SK-N-SH (cell line): ENCODE measurements at regions not wholly inside any gene's neighbourhood (a gene's known extent, or its start where the extent isn't known, plus 50 kb on each side); places are given as distances from the start of the nearest gene placed in this dataset.

Experiments used
- CTCF ChIA-PET: fragments of 300-600, 350-600 bp; formaldehyde crosslinking; extraction: SDS; loops from one replicate; lab custom pipeline; 2021; lab: Yijun Ruan, JAX
- POLR2A ChIA-PET: fragments of 350-600 bp; sonication (Branson Sonifier 250); formaldehyde crosslinking; extraction: SDS; loops from one replicate; lab custom pipeline; 2020; ENCODE audit warnings: antibody characterized with exemption, inconsistent platforms; lab: Yijun Ruan, JAX
- DNase-seq: peaks from one replicate; pipeline ENCODE4 v3.0.0; 2012
- H2AFZ ChIP-seq: fragments of 200-600 bp; sonication (generic); 2 replicates; pipeline ENCODE4 v1.8.1; 2016; ENCODE audit warnings: antibody characterized with exemption, mild to moderate bottlenecking, low read depth
- H3F3A ChIP-seq: fragments of 200-600 bp; sonication (generic); replicated peaks from 2 replicates; pipeline ENCODE3; 2016; ENCODE audit warnings: antibody characterized with exemption, mild to moderate bottlenecking; ENCODE audit not compliant: insufficient read depth
- H3K27ac ChIP-seq, 2 experiments: fragments of 200-500 bp in 1 of 2; fragments of 200-600 bp in 1 of 2; sonication (Bioruptor generic) in 1 of 2; sonication (generic), shearing (Covaris generic) in 1 of 2; 2 replicates each; pipeline versions ENCODE4 v1.5.1 to v1.6.1; 2014 to 2016; ENCODE audit warnings: low read depth in 2 of 2, inconsistent platforms in 1 of 2, low read length in 1 of 2, mild to moderate bottlenecking in 1 of 2, mixed read lengths in 1 of 2
- H3K27me3 ChIP-seq: fragments of 200-600 bp; sonication (generic), shearing (Covaris generic); 2 replicates; pipeline ENCODE4 v1.6.1; 2016; ENCODE audit warnings: mixed run types; ENCODE audit not compliant: insufficient read depth
- H3K36me3 ChIP-seq, 2 experiments: fragments of 200-500 bp in 1 of 2; fragments of 200-600 bp in 1 of 2; sonication (Bioruptor generic) in 1 of 2; sonication (generic) in 1 of 2; replicated peaks in 1 of 2; 2 replicates each; pipeline versions ENCODE3 to v1.5.1; 2014 to 2016; ENCODE audit warnings: low read length in 1 of 2, mild to moderate bottlenecking in 1 of 2; ENCODE audit not compliant: insufficient read depth in 2 of 2, control insufficient read depth in 1 of 2
- H3K4me1 ChIP-seq, 2 experiments: fragments of 200-500 bp in 1 of 2; fragments of 200-600 bp in 1 of 2; sonication (Bioruptor generic) in 1 of 2; sonication (generic), shearing (Covaris generic) in 1 of 2; 2 replicates each; pipeline versions ENCODE4 v1.5.1 to v1.6.1; 2014 to 2016; ENCODE audit warnings: low read depth in 1 of 2, low read length in 1 of 2, mixed run types in 1 of 2; ENCODE audit not compliant: insufficient read depth in 2 of 2, control insufficient read depth in 1 of 2
- H3K4me2 ChIP-seq: fragments of 200-600 bp; sonication (generic), shearing (Covaris generic); 2 replicates; pipeline ENCODE4 v1.6.1; 2017; ENCODE audit warnings: mixed run types
- H3K4me3 ChIP-seq, 2 experiments: fragments of 200-500 bp in 1 of 2; fragments of 200-600 bp in 1 of 2; sonication (Bioruptor generic) in 1 of 2; sonication (generic), shearing (Covaris generic) in 1 of 2; 2 replicates each; pipeline versions ENCODE4 v1.5.1 to v1.8.1; 2014 to 2016; ENCODE audit warnings: low read depth in 2 of 2, inconsistent platforms in 1 of 2, low read length in 1 of 2, mild to moderate bottlenecking in 1 of 2, mixed read lengths in 1 of 2, moderate library complexity in 1 of 2
- H3K79me2 ChIP-seq: fragments of 200-600 bp; sonication (generic); 2 replicates; pipeline ENCODE4 v1.8.1; 2017; ENCODE audit warnings: mild to moderate bottlenecking; ENCODE audit not compliant: insufficient read depth
- H3K9ac ChIP-seq: fragments of 200-600 bp; sonication (generic); 2 replicates; pipeline ENCODE4 v1.6.1; 2017; ENCODE audit warnings: mixed run types
- H3K9me2 ChIP-seq: fragments of 200-600 bp; sonication (generic); 2 replicates; pipeline ENCODE4 v1.6.1; 2017; ENCODE audit warnings: mixed run types
- H3K9me3 ChIP-seq: fragments of 200-600 bp; sonication (generic); 2 replicates; pipeline ENCODE4 v1.6.1; 2017; ENCODE audit warnings: mixed run types, mild to moderate bottlenecking, moderate library complexity
- H4K20me1 ChIP-seq: fragments of 200-600 bp; sonication (generic); 2 replicates; pipeline ENCODE4 v1.6.1; 2017; ENCODE audit warnings: mild to moderate bottlenecking, mixed run types; ENCODE audit not compliant: insufficient read depth
- ELF1 ChIP-seq: IDR thresholded peaks from 2 replicates; pipeline ENCODE4 v1.4.0; 2012
- EZH2phosphoT487 ChIP-seq: fragments of 200-600 bp; sonication (generic); IDR thresholded peaks from 2 replicates; pipeline ENCODE4 v1.6.1; 2017; ENCODE audit warnings: low read depth, mixed run types, mild to moderate bottlenecking, antibody characterized with exemption, moderate library complexity, borderline replicate concordance
- FOSL2 ChIP-seq: IDR thresholded peaks from 2 replicates; pipeline ENCODE4 v1.4.0; 2012; ENCODE audit warnings: low read depth, mild to moderate bottlenecking, moderate library complexity, borderline replicate concordance
- FOXJ3 ChIP-seq: sonication (generic); formaldehyde crosslinking; IDR thresholded peaks from 2 replicates; pipeline ENCODE4 v1.5.1; 2020; ENCODE audit warnings: mild to moderate bottlenecking, missing genetic modification reagents
- FOXM1 ChIP-seq: IDR thresholded peaks from 2 replicates; pipeline ENCODE4 v1.4.0; 2012; ENCODE audit warnings: low read depth, mild to moderate bottlenecking
- GABPA ChIP-seq: IDR thresholded peaks from 2 replicates; pipeline ENCODE4 v1.4.0; 2012; ENCODE audit warnings: low read depth, mild to moderate bottlenecking
- JUND ChIP-seq: IDR thresholded peaks from 2 replicates; pipeline ENCODE4 v1.4.0; 2012
- MEF2A ChIP-seq: IDR thresholded peaks from 2 replicates; pipeline ENCODE4 v1.4.0; 2012; ENCODE audit warnings: low read depth, borderline replicate concordance
- MXI1 ChIP-seq: IDR thresholded peaks from 2 replicates; pipeline ENCODE4 v1.6.1; 2012; ENCODE audit warnings: mild to moderate bottlenecking, low read depth, low read length, improper control_type of control experiment
- NRF1 ChIP-seq: IDR thresholded peaks from 2 replicates; pipeline ENCODE4 v1.6.1; 2012; ENCODE audit warnings: low read depth, mild to moderate bottlenecking, low read length
- RAD21 ChIP-seq: IDR thresholded peaks from 2 replicates; pipeline ENCODE4 v1.6.1; 2012; ENCODE audit warnings: mild to moderate bottlenecking, low read length
- SIN3A ChIP-seq: IDR thresholded peaks from 2 replicates; pipeline ENCODE4 v1.6.1; 2012; ENCODE audit warnings: low read depth, mild to moderate bottlenecking, low read length, moderate library complexity, borderline replicate concordance
- SMC3 ChIP-seq: IDR thresholded peaks from 2 replicates; pipeline ENCODE4 v1.6.1; 2012; ENCODE audit warnings: low read depth, low read length, improper control_type of control experiment
- TCF12 ChIP-seq: IDR thresholded peaks from 2 replicates; pipeline ENCODE4 v1.4.0; 2012
- TEAD4 ChIP-seq: IDR thresholded peaks from 2 replicates; pipeline ENCODE4 v1.4.0; 2012; ENCODE audit warnings: mild to moderate bottlenecking, borderline replicate concordance; ENCODE audit not compliant: insufficient read depth
- WGBS: methylation state at CpG from one replicate; pipeline ENCODE4 v1.1.6; 2017; ENCODE audit warnings: low lambda C conversion rate; 5-methylcytosine and 5-hydroxymethylcytosine counted together
- TF ChIP-seq, protein P1 (sequence below): fragments of 200-600 bp; sonication (generic); IDR thresholded peaks from 2 replicates; pipeline ENCODE4 v1.6.1; 2017; ENCODE audit warnings: antibody characterized with exemption, mild to moderate bottlenecking, moderate library complexity
- TF ChIP-seq, protein P2 (sequence below): fragments of 150-350 bp; IDR thresholded peaks from 2 replicates; pipeline ENCODE4 v1.6.1; 2017; ENCODE audit warnings: antibody characterized with exemption, low read length, low read depth, borderline replicate concordance
- TF ChIP-seq, protein P3 (sequence below): IDR thresholded peaks from 2 replicates; pipeline ENCODE4 v1.4.0; 2012; ENCODE audit warnings: low read depth
- TF ChIP-seq, protein P4 (sequence below): IDR thresholded peaks from 2 replicates; pipeline ENCODE4 v1.4.0; 2012; ENCODE audit warnings: low read depth, borderline replicate concordance

DNA sequence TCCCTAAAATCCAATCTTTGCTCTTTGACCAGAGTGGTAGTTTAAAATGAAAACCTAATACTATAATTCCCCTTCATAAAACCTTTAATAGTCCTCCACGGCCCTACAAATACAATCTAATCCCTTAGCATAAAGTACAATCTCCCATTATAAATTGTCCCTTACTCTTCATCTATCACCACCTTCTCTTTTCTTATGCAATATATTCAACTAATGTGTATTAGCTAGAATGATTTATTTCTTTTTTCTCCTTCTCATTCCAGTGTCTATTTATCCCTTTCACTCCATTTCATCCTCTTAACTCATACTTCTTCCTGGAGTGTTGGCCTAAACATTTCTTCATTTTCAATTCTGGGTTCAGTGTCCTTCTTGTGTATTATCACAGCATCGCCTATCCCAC, 872.1 kb upstream of the PCDH20 start:
- H3F3A ChIP-seq, result no peaks in the 10 kb centered on the region
- H3K4me1 ChIP-seq, result no peaks in the 10 kb centered on the region; a peak in 1 of 4 replicates
- H3K9me3 ChIP-seq, result no peaks in the 10 kb centered on the region
- no peak overlapping the region for H3K9ac ChIP-seq
- H3K4me3 ChIP-seq, result no peak overlapping the region
- H3K27ac ChIP-seq, result no peak overlapping the region
- H3K4me2 ChIP-seq, result no peak overlapping the region
- H3K36me3 ChIP-seq, result no peaks in the 10 kb centered on the region
- H3K27me3 ChIP-seq, result no peaks in the 10 kb centered on the region
- ChIA-PET CTCF (no interaction called here), POLR2A (no interaction called here)
- 29% methylated on average over 2 of the region's 2 CpGs for WGBS
- no peaks in the 10 kb centered on the region for H4K20me1 ChIP-seq
- H3K79me2 ChIP-seq, result no peaks in the 10 kb centered on the region
- DNase-seq, result no peak
- H2AFZ ChIP-seq, result no peak overlapping the region
- H3K9me2 ChIP-seq, result no peaks in the 10 kb centered on the region
- TF ChIP-seq TCF12 (no peak), ELF1 (no peak), EZH2phosphoT487 (no peak), MEF2A (no peak), SIN3A (no peak), FOXJ3 (CRISPR knock-in tag) (no peak), FOXM1 (no peak), JUND (no peak), TEAD4 (no peak), MXI1 (no peak), RAD21 (no peak), SMC3 (no peak), GABPA (no peak), NRF1 (no peak), FOSL2 (no peak)
- TF ChIP-seq, protein P1, sequence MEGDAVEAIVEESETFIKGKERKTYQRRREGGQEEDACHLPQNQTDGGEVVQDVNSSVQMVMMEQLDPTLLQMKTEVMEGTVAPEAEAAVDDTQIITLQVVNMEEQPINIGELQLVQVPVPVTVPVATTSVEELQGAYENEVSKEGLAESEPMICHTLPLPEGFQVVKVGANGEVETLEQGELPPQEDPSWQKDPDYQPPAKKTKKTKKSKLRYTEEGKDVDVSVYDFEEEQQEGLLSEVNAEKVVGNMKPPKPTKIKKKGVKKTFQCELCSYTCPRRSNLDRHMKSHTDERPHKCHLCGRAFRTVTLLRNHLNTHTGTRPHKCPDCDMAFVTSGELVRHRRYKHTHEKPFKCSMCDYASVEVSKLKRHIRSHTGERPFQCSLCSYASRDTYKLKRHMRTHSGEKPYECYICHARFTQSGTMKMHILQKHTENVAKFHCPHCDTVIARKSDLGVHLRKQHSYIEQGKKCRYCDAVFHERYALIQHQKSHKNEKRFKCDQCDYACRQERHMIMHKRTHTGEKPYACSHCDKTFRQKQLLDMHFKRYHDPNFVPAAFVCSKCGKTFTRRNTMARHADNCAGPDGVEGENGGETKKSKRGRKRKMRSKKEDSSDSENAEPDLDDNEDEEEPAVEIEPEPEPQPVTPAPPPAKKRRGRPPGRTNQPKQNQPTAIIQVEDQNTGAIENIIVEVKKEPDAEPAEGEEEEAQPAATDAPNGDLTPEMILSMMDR, result no peak
- TF ChIP-seq, protein P2, sequence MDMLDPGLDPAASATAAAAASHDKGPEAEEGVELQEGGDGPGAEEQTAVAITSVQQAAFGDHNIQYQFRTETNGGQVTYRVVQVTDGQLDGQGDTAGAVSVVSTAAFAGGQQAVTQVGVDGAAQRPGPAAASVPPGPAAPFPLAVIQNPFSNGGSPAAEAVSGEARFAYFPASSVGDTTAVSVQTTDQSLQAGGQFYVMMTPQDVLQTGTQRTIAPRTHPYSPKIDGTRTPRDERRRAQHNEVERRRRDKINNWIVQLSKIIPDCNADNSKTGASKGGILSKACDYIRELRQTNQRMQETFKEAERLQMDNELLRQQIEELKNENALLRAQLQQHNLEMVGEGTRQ, result no peak
- TF ChIP-seq, protein P3, sequence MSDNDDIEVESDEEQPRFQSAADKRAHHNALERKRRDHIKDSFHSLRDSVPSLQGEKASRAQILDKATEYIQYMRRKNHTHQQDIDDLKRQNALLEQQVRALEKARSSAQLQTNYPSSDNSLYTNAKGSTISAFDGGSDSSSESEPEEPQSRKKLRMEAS, result no peak
- TF ChIP-seq, protein P4, sequence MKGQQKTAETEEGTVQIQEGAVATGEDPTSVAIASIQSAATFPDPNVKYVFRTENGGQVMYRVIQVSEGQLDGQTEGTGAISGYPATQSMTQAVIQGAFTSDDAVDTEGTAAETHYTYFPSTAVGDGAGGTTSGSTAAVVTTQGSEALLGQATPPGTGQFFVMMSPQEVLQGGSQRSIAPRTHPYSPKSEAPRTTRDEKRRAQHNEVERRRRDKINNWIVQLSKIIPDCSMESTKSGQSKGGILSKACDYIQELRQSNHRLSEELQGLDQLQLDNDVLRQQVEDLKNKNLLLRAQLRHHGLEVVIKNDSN, result no peak
